Ectodermal cell (in vitro differentiated cells): ENCODE measurements at regions not wholly inside any gene's neighbourhood (a gene's known extent, or its start where the extent isn't known, plus 50 kb on each side); places are given as distances from the start of the nearest gene placed in this dataset.

ENCODE experiments used
- H3K27ac ChIP-seq: 2 replicates; pipeline ENCODE4 v1.7.0; 2013; ENCODE audit warnings: mild to moderate bottlenecking, low read depth, low read length; ENCODE audit not compliant: insufficient read depth, poor library complexity, severe bottlenecking
- H3K27me3 ChIP-seq: 2 replicates; pipeline ENCODE4 v1.7.0; 2013; ENCODE audit warnings: mild to moderate bottlenecking, low read length; ENCODE audit not compliant: insufficient read depth, control insufficient read depth, poor library complexity, severe bottlenecking
- H3K36me3 ChIP-seq: one replicate; pipeline ENCODE4 v1.7.0; 2013; ENCODE audit warnings: low read length; ENCODE audit not compliant: control insufficient read depth, insufficient read depth
- H3K4me1 ChIP-seq: one replicate; pipeline ENCODE4 v1.7.0; 2013; ENCODE audit warnings: low read length; ENCODE audit not compliant: control insufficient read depth, insufficient read depth
- H3K4me3 ChIP-seq: 2 replicates; pipeline ENCODE4 v1.7.0; 2013; ENCODE audit warnings: low read depth, low read length, control low read depth; ENCODE audit not compliant: insufficient read depth
- H3K9me3 ChIP-seq: 2 replicates; pipeline ENCODE4 v1.7.0; 2013; ENCODE audit warnings: mild to moderate bottlenecking, low read length, moderate library complexity; ENCODE audit not compliant: control insufficient read depth
- WGBS, 2 experiments: methylation state at CpG; one replicate each; pipeline ENCODE4 v1.1.7; 2013; ENCODE audit warnings: missing lambda C conversion rate in 2 of 2; 5-methylcytosine and 5-hydroxymethylcytosine counted together

DNA sequence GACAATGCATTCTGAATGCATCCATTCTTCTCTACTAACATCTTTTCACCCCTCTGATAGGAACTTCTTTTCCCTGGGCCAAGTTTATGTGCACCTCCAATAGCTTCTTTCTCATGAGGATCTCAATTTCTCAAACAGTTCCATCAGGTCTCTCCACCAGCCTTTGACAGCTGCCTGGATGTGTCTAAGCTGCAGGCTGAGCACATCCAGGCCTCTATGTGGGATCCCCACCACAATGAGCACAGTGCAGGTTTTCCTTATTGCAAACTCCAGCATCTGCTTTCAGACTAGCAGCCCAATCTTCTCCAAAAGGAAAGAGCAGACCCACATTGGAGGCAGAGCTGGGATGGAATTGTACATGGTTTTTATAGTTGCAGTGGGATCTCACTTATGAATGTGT, 145.3 kb upstream of the TBX20 start:
- Histone ChIP-seq H3K4me3 (no peak overlapping the region), H3K36me3 (no peaks in the 10 kb centered on the region), H3K27ac (no peak overlapping the region), H3K4me1 (no peaks in the 10 kb centered on the region), H3K9me3 (no peaks in the 10 kb centered on the region), H3K27me3 (no peaks in the 10 kb centered on the region)

DNA sequence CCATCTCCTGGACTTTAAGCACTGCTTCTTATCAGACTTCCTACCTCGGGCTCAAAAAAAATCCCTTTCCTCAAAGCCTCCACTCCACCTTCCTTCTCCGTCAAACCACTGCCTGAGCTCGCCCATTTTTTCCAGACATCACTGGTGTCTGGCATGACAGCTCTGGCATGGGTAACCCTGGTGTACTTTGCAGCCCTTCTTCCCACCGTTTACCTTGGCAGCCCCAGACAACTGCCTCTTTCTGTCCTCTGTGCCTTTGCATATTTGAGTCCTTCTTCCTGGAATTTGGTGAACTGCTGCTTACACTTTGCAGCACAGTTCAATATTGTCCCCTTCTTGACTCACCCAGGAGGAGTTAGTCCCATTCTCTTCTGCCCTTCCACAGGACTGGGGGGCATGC, 144.6 kb upstream of the TBX20 start:
- Histone ChIP-seq H3K27ac (no peak overlapping the region), H3K4me3 (no peak overlapping the region), H3K27me3 (no peaks in the 10 kb centered on the region), H3K4me1 (no peaks in the 10 kb centered on the region), H3K36me3 (no peaks in the 10 kb centered on the region), H3K9me3 (no peaks in the 10 kb centered on the region)
- 88 to 90% methylated on average over 4 of the region's 4 CpGs for WGBS, 2 experiments

DNA sequence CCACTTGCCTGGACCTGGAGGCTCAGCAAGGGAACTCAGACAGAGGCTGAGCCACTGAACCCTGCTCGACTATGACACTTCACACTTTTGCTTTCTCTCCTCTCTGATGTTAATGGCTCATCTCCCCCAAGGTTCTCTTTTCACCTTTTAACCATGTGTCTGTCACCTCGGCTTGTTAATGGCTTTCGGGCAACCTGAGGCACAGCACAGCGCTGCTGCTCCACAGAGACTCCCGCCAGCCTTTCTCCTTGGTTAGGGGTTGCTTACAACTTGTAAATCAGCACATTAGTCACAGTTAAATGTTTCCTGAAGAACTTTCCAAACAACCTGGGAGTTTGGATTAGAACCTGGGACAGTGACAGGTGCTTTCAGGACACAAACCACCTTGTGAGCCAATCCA, 136.2 kb upstream of the TBX20 start:
- H3K36me3 ChIP-seq = no peaks in the 10 kb centered on the region
- no peak overlapping the region for H3K27ac ChIP-seq
- no peaks in the 10 kb centered on the region for H3K27me3 ChIP-seq
- 89 to 90% methylated on average over 5 of the region's 5 CpGs for WGBS, 2 experiments
- no peaks in the 10 kb centered on the region for H3K4me1 ChIP-seq
- H3K9me3 ChIP-seq = no peaks in the 10 kb centered on the region
- H3K4me3 ChIP-seq = no peak overlapping the region

DNA sequence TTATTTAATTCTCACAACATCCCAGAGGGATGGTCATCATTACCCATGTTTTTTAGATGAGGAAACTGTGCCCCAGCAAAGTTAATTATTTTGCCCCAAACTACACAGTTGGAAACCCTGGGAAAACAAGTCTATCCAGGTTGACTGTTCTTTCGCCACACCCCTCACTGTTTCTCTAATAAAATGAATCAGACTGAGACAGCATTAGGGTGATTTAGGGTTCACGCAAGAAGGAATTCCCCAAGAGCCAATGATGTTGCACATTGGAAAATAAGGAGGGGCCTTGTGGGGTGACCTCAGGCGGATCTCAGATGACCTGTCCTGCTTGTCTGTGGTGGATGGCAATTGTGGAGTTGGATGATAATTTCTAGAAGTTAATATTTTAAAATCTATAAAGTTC, 135.7 kb upstream of the TBX20 start:
- 93 to 98% methylated on average over 3 of the region's 3 CpGs for WGBS, 2 experiments
- Histone ChIP-seq H3K4me1 (no peaks in the 10 kb centered on the region), H3K4me3 (no peak overlapping the region), H3K27ac (no peak overlapping the region), H3K27me3 (no peaks in the 10 kb centered on the region), H3K36me3 (no peaks in the 10 kb centered on the region), H3K9me3 (no peaks in the 10 kb centered on the region)

DNA sequence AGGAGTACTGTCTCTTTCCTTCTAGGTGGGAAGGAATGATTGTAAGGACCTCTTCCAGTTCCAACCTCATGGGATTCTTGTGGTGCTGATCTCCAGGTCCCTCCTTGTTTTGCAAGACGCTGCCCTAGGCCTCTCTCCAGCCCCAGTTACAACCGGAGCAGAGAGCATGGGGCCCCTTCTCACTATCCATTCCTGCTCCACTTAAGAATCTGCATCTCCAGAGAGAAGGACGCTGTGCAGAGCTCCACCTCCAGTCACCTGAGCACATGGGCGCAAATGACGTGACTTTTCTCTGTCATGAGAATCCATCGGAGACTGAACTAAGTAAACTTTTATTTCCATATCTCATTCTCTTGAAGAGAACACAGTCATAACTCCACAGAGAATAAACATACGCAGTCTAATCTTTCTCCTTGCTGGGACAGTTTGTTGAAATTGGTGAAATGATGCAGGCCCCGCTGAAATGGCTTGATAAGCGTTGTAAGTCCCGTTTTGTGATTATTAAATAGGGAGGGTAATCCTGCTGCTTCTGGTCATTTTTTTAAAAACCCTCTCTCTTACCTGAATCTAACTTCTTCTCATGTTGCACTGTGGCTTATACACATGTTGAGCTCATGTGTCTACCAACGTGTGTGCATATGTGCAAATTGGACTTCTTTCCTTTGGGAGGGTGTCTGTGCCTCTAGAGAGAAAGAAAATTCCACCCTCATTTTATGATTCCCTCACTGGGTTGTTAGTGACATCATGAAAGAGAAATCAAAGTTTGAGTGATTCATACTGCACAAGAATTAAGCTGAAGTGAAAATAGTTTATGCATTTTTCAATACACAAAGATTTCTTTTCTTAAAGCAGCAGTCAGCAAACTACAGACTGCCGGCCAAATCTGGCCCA, 133.2 kb upstream of the TBX20 start:
- 91 to 96% methylated on average over 12 of the region's 12 CpGs for WGBS, 2 experiments
- Histone ChIP-seq H3K4me1 (no peaks in the 10 kb centered on the region), H3K36me3 (no peaks in the 10 kb centered on the region), H3K27me3 (no peaks in the 10 kb centered on the region), H3K9me3 (no peaks in the 10 kb centered on the region), H3K4me3 (no peak overlapping the region), H3K27ac (no peak overlapping the region)

DNA sequence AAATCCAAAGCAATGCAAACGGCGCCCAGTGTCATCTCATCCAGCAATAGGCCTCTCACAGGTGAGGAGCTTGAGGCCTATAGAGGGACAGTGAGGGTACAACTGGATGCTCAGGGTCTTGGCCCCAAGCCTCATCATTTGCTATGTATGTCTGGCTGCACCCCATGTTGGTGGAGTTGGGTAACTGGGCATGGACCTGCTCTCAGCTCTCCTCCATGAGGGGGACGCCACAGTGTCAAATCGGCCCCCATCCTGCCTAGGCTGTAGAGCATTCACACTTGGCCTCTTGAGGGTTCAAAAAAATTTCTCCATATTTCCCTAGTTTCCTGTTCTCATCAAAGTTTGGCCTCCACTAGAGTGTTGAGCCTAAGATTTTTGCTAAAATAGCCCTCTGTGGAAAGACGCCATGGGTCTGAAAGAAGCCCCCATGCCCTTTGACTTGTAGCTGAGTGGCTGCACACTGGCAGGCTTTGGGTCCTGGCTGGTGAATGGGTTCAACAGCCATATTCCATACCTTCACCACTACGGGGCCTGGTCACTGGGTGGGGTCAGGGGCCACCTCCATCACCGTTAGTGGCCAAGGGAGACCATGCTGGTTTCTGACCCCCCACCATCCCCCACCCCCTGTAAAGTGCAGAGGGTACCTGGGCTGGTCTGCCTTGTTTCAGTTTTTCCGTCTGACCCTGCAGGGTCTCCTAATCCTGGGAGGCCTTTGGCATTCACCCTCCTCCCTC, 132.3 kb upstream of the TBX20 start:
- WGBS, 2 experiments = 93 to 96% methylated on average over 8 of the region's 8 CpGs
- H3K27ac ChIP-seq = no peak overlapping the region
- H3K4me1 ChIP-seq = no peaks in the 10 kb centered on the region
- H3K4me3 ChIP-seq = no peak overlapping the region
- no peaks in the 10 kb centered on the region for H3K27me3 ChIP-seq
- H3K36me3 ChIP-seq = no peaks in the 10 kb centered on the region
- H3K9me3 ChIP-seq = no peaks in the 10 kb centered on the region

DNA sequence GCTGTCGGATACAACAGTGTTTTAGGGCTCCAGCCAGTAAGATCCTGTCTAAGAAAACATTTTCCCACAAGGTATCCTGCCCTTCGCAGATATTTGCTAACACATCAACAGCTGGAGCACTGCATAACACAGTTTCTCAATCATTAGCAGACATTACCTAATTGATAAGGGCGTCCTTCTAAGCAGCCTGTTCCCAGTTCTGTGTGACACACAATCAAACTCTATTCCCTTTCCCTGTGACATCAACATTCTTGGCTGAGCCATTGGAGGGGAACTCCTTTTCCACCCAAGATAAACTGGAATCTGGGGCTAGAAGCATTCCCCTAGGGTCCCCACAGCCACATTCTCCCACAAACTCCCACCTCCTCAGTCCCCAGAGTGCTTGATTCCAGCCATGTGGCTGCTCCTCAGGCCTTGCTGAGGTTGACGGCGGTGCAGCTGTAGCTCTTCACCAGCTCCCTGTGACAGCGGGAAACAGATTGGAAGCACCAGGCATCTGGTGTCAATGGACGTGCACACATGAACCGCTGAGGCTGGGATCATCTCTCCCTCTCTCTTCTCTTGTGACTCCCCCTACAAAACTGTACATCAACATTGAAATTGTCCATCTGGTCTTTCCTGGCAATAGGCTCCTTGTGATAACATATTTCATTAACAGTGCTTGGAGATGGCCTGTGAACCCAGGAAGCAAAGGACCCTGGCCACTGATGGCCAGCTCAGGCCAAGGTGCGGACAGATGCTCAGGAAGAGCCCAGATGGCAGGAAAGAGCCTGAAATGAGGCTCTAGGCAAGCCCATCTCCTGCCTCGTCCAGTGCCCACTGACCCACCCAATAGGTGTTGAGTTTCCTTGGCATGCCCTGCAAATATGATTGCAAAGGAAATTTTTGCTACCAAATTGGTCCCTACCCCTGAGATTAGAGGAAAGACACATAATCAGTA, 131.1 kb upstream of the TBX20 start:
- Histone ChIP-seq H3K27me3 (no peaks in the 10 kb centered on the region), H3K27ac (no peak overlapping the region), H3K36me3 (no peaks in the 10 kb centered on the region), H3K4me1 (no peaks in the 10 kb centered on the region), H3K9me3 (no peaks in the 10 kb centered on the region), H3K4me3 (no peak overlapping the region)
- 94 to 95% methylated on average over 10 of the region's 10 CpGs for WGBS, 2 experiments

DNA sequence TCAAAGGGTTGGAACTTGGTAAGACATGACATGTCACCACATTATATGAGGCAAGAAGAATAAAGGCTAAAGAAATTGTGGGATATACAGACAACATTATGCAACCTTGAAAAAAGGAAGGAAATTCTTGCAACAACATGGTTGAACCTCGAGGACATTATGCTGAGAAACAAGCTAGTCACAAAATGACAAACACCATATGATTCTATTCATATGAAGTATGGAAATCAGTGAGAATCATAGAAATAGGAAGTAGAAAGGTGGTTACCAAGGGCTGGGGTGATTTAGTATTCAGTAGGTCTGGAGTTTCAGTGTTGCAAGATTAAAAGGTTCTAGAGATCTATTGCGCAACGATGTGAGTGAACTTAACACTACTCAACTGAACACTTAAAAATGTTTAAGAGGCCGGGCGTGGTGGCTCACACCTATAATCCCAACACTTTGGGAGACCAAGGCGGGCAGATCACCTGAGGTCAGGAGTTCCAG, 126.9 kb upstream of the TBX20 start:
- Histone ChIP-seq H3K9me3 (no peaks in the 10 kb centered on the region), H3K36me3 (no peaks in the 10 kb centered on the region), H3K4me1 (no peaks in the 10 kb centered on the region), H3K27ac (no peak overlapping the region), H3K4me3 (no peak overlapping the region), H3K27me3 (no peaks in the 10 kb centered on the region)
- WGBS, 2 experiments = 95 to 96% methylated on average over 5 to 6 of the region's 6 CpGs

DNA sequence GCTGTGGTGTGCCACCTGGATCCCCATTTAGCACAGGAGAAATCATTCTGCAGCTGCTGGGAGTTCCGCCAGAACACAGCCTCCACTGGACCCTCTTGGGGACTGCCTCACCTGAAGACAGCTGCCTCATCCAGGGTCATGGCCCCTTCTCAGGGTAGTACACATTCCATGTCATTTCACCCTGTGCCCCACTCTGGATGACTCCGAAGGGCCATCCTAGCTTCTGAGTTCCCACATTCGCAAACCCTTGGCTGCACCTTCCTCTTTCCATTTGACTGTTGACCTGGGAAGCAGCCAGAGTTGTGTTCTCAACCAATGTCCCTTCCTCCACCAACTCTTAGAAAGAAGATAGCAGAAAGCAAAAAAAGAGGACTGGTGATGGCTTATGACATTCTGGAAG, 125.6 kb upstream of the TBX20 start:
- Histone ChIP-seq H3K4me1 (no peaks in the 10 kb centered on the region), H3K4me3 (no peak overlapping the region), H3K27ac (no peak overlapping the region), H3K27me3 (no peaks in the 10 kb centered on the region), H3K9me3 (no peaks in the 10 kb centered on the region), H3K36me3 (no peaks in the 10 kb centered on the region)
- 96% methylated on average over 3 of the region's 3 CpGs for WGBS, 2 experiments
